ENCODE measurements at regions not wholly inside any gene's neighbourhood (a gene's known extent, or its start where the extent isn't known, plus 50 kb on each side); places are given as distances from the start of the nearest gene placed in this dataset.
"Not testable (repeated sequence)": the region's sequence is repeated elsewhere in the genome, so short reads cannot be mapped to it uniquely, and the experiment has no call there.

GRCh38 chr6:4659719-4660118 is 116.5 kb upstream of the CDYL start:
- intact Hi-C loops (cut with DNase I) = not testable (repeated sequence)
- DNase-seq = peak in 1 of 10 donors; percentile 21

GRCh38 chr6:4658486-4658885 is 117.7 kb upstream of the CDYL start:
- intact Hi-C loops (cut with DNase I) = no loop called here
- peak in 1 of 10 donors; percentile 52 for DNase-seq

GRCh38 chr6:4656106-4656505 is 120.1 kb upstream of the CDYL start:
- DNase-seq = peak in 1 of 10 donors; percentile 20
- intact Hi-C loops (cut with DNase I) = no loop called here

- intact Hi-C loops (cut with DNase I) = no loop called here
- peak in 1 of 10 donors; percentile 20 for DNase-seq
Measured at GRCh38 chr6:4655196-4656025, 120.8 kb upstream of the CDYL start.

- intact Hi-C loops (cut with DNase I) = no loop called here
- no peak for DNase-seq
Measured at GRCh38 chr6:4653141-4653540, 123.1 kb upstream of the CDYL start.

- DNase-seq = no peak
- intact Hi-C loops (cut with DNase I) = no loop called here
Measured at GRCh38 chr6:4651831-4652467, 124.3 kb upstream of the CDYL start.

- no peak for DNase-seq
- intact Hi-C loops (cut with DNase I) = loop anchor here (5.0 kb wide), 1 partner anchor 42 kb away; no protein-coding TSS in a partner anchor
Measured at GRCh38 chr6:4649728-4650127, 126.5 kb upstream of the CDYL start.

- peak; percentile 57 to 95 (median 75) for DNase-seq
- intact Hi-C loops (cut with DNase I) = loop anchor here (5.0 kb wide), 1 partner anchor 40 kb away; no protein-coding TSS in a partner anchor
Measured at GRCh38 chr6:4647414-4648365, 128.5 kb upstream of the CDYL start.

GRCh38 chr6:4645713-4646360 is 130.4 kb upstream of the CDYL start:
- intact Hi-C loops (cut with DNase I) = loop anchor here (5.0 kb wide), 1 partner anchor 39 kb away; no protein-coding TSS in a partner anchor
- no peak for DNase-seq

GRCh38 chr6:4644996-4645395 is 131.2 kb upstream of the CDYL start:
- intact Hi-C loops (cut with DNase I) = loop anchor here (5.0 kb wide), 1 partner anchor 38 kb away; no protein-coding TSS in a partner anchor

GRCh38 chr6:4641461-4641860 is 134.7 kb upstream of the CDYL start:
- DNase-seq = no peak
- intact Hi-C loops (cut with DNase I) = no loop called here

More at GRCh38 chr6:4644996-4645395, 131.2 kb upstream of the CDYL start:
- DNase-seq = no peak

GRCh38 chr6:4640139-4640538 is 136.1 kb upstream of the CDYL start:
- no peak for DNase-seq
- intact Hi-C loops (cut with DNase I) = no loop called here

- intact Hi-C loops (cut with DNase I) = no loop called here
- no peak for DNase-seq
Measured at GRCh38 chr6:4638641-4639040, 137.6 kb upstream of the CDYL start.

GRCh38 chr6:4637691-4638433 is 138.3 kb upstream of the CDYL start:
- no peak for DNase-seq
- intact Hi-C loops (cut with DNase I) = no loop called here

GRCh38 chr6:4636881-4637224 is 139.4 kb upstream of the CDYL start:
- no peak for DNase-seq
- intact Hi-C loops (cut with DNase I) = no loop called here

- DNase-seq = no peak
- intact Hi-C loops (cut with DNase I) = no loop called here
Measured at GRCh38 chr6:4636191-4636880, 139.9 kb upstream of the CDYL start.

- intact Hi-C loops (cut with DNase I) = no loop called here
- DNase-seq = no peak
Measured at GRCh38 chr6:4635666-4636065, 140.5 kb upstream of the CDYL start.

GRCh38 chr6:4632421-4632820 is 143.8 kb upstream of the CDYL start:
- intact Hi-C loops (cut with DNase I) = no loop called here
- no peak for DNase-seq

GRCh38 chr6:4629789-4630188 is 146.4 kb upstream of the CDYL start:
- intact Hi-C loops (cut with DNase I); DNase-seq: not testable (repeated sequence)
